H1 (cell line): ENCODE measurements at regions not wholly inside any gene's neighbourhood (a gene's known extent, or its start where the extent isn't known, plus 50 kb on each side); places are given as distances from the start of the nearest gene placed in this dataset.

Experiments
- ASH2L ChIP-seq: fragments of 200-600, 300-600 bp; sonication (generic); IDR thresholded peaks from one replicate; pipeline ENCODE4 v1.7.1; 2017; ENCODE audit warnings: low read length
- CBX5 ChIP-seq: fragments of 300-800, 300-1000 bp; sonication (generic); IDR thresholded peaks from 2 replicates; pipeline ENCODE4 v1.7.1; 2016; ENCODE audit warnings: antibody characterized with exemption, low read length, low read depth
- CEBPB ChIP-seq: IDR thresholded peaks from 2 replicates; pipeline ENCODE4 v1.6.1; 2012; ENCODE audit warnings: low read depth, low read length
- EGR1 ChIP-seq: IDR thresholded peaks from 2 replicates; pipeline ENCODE4 v1.6.1; 2011; ENCODE audit warnings: low read depth, low read length, borderline replicate concordance
- GABPA ChIP-seq: IDR thresholded peaks from 2 replicates; pipeline ENCODE4 v1.6.1; 2011; ENCODE audit warnings: mild to moderate bottlenecking, low read length, moderate library complexity, borderline replicate concordance; ENCODE audit not compliant: insufficient read depth
- GTF2F1 ChIP-seq: IDR thresholded peaks from 2 replicates; pipeline ENCODE4 v1.6.1; 2012; ENCODE audit warnings: low read depth, low read length, improper control_type of control experiment, borderline replicate concordance
- HDAC6 ChIP-seq: IDR thresholded peaks from one replicate; pipeline ENCODE4 v1.7.1; 2012; ENCODE audit warnings: low read depth, mild to moderate bottlenecking, inconsistent platforms, low read length, moderate library complexity
- JUN ChIP-seq: IDR thresholded peaks from 2 replicates; pipeline ENCODE4 v1.6.1; 2011; ENCODE audit warnings: low read depth, mild to moderate bottlenecking, improper control_type of control experiment, low read length
- JUND ChIP-seq: IDR thresholded peaks from 2 replicates; pipeline ENCODE4 v1.6.1; 2011; ENCODE audit warnings: mild to moderate bottlenecking, improper control_type of control experiment, low read length
- KDM4A ChIP-seq: IDR thresholded peaks from one replicate; pipeline ENCODE4 v1.7.1; 2012; ENCODE audit warnings: low read depth, mild to moderate bottlenecking, moderate library complexity, low read length, inconsistent platforms; ENCODE audit not compliant: severe bottlenecking
- PHF8 ChIP-seq: fragments of 200-600 bp; sonication (generic); conservative IDR thresholded peaks from 2 replicates; pipeline ENCODE4 v1.7.1; 2012; ENCODE audit warnings: low read depth, mild to moderate bottlenecking, inconsistent platforms, low read length, moderate library complexity
- POLR2A ChIP-seq, 2 experiments: IDR thresholded peaks; 1 replicate in 1 of 2; 2 replicates in 1 of 2; pipeline ENCODE4 v1.6.1; 2011; ENCODE audit warnings: low read depth in 2 of 2, low read length in 2 of 2, mild to moderate bottlenecking in 2 of 2; ENCODE audit errors: control extremely low read depth in 1 of 2
- POU5F1 ChIP-seq: IDR thresholded peaks from 2 replicates; pipeline ENCODE4 v1.6.1; 2011; ENCODE audit warnings: low read depth, mild to moderate bottlenecking, low read length, moderate library complexity
- RFX5 ChIP-seq: IDR thresholded peaks from 2 replicates; pipeline ENCODE4 v1.6.1; 2011; ENCODE audit warnings: low read depth, low read length, improper control_type of control experiment, borderline replicate concordance
- RXRA ChIP-seq: IDR thresholded peaks from 2 replicates; pipeline ENCODE4 v1.6.1; 2011; ENCODE audit warnings: low read depth, mild to moderate bottlenecking, low read length, moderate library complexity; ENCODE audit not compliant: insufficient read depth
- SIN3A ChIP-seq, 2 experiments: IDR thresholded peaks in 1 of 2; conservative IDR thresholded peaks in 1 of 2; 2 replicates each; pipeline ENCODE4 v1.6.1; 2011 to 2012; ENCODE audit warnings: low read length in 2 of 2, improper control_type of control experiment in 1 of 2, low read depth in 1 of 2, mild to moderate bottlenecking in 1 of 2
- SP1 ChIP-seq: IDR thresholded peaks from 2 replicates; pipeline ENCODE4 v1.6.1; 2011; ENCODE audit warnings: low read depth, low read length
- SP2 ChIP-seq: IDR thresholded peaks from 2 replicates; pipeline ENCODE4 v1.6.1; 2012; ENCODE audit warnings: mild to moderate bottlenecking, low read length, inconsistent platforms
- TAF1 ChIP-seq: IDR thresholded peaks from 2 replicates; pipeline ENCODE4 v1.6.1; 2011; ENCODE audit warnings: mild to moderate bottlenecking, low read depth, low read length
- TBP ChIP-seq: IDR thresholded peaks from 2 replicates; pipeline ENCODE4 v1.6.1; 2011; ENCODE audit warnings: low read depth, low read length, improper control_type of control experiment
- TCF12 ChIP-seq: IDR thresholded peaks from 2 replicates; pipeline ENCODE4 v1.6.1; 2011; ENCODE audit warnings: low read depth, mild to moderate bottlenecking, low read length
- TF ChIP-seq, protein P1 (sequence below), 3 experiments: IDR thresholded peaks; 1 replicate in 2 of 3; 2 replicates in 1 of 3; pipeline versions ENCODE4 v1.5.1 to v1.6.1; 2011; ENCODE audit warnings: low read length in 3 of 3, mild to moderate bottlenecking in 3 of 3, inconsistent platforms in 2 of 3, low read depth in 1 of 3, moderate library complexity in 1 of 3; ENCODE audit not compliant: insufficient read depth in 1 of 3; ENCODE audit errors: control extremely low read depth in 1 of 3
- TF ChIP-seq, protein P2 (sequence below): IDR thresholded peaks from 2 replicates; pipeline ENCODE4 v1.6.1; 2012; ENCODE audit warnings: low read length, inconsistent platforms

DNA sequence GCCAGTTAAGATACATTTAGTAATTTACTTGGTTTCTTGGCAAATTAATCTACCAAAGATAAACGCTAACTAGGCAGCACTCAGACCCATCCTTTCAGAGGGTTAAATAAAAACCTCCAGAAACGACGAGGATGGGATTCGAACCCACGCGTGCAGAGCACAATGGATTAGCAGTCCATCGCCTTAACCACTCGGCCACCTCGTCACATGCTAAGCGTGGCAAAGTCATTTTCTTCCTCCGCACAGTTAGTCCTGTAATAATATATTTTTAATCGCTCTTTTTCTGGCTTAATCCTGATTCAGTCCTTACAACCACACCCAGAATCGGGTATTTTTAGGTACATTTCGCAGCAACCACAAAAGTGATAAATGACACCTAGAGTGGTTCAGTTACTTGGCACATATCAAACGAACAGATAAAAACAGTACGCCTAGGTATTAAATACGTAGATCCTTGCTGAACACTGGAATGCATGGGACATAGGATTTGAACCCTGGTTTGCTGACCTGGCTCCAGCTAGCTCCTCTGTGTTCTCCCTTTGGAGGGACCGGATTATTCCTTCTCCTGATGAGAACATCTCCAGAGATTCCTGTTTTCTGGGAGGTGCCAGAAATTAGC is 71.6 kb downstream of the GPX5 start (continued):
- TF ChIP-seq JUND (no peak), HDAC6 (no peak), TCF12 (no peak), SP2 (no peak), POLR2A (IDR thresholded peaks at IDR 0.05; ENCODE audit: control extremely low read depth in 1 of 2, low read depth in 2 of 2, low read length in 2 of 2) (no peak), ASH2L (peak; percentile 71), SIN3A (conservative IDR thresholded peaks at IDR 0.05 in 1 of 2, IDR thresholded peaks at IDR 0.05 in 1 of 2; ENCODE audit: low read depth in 1 of 2, low read length in 2 of 2) (no peak), CEBPB (0 out of 2 replicates have a peak, but pooled peaks have one; percentile 25), POU5F1 (no peak), EGR1 (no peak), GABPA (no peak), GTF2F1 (no peak), SP1 (no peak), TBP (peak; percentile 99), TAF1 (no peak), PHF8 (no peak), KDM4A (no peak), CBX5 (no peak), RXRA (no peak), JUN (no peak), RFX5 (no peak)
- TF ChIP-seq, protein P1, sequence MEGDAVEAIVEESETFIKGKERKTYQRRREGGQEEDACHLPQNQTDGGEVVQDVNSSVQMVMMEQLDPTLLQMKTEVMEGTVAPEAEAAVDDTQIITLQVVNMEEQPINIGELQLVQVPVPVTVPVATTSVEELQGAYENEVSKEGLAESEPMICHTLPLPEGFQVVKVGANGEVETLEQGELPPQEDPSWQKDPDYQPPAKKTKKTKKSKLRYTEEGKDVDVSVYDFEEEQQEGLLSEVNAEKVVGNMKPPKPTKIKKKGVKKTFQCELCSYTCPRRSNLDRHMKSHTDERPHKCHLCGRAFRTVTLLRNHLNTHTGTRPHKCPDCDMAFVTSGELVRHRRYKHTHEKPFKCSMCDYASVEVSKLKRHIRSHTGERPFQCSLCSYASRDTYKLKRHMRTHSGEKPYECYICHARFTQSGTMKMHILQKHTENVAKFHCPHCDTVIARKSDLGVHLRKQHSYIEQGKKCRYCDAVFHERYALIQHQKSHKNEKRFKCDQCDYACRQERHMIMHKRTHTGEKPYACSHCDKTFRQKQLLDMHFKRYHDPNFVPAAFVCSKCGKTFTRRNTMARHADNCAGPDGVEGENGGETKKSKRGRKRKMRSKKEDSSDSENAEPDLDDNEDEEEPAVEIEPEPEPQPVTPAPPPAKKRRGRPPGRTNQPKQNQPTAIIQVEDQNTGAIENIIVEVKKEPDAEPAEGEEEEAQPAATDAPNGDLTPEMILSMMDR (IDR thresholded peaks at IDR 0.05; ENCODE audit: control extremely low read depth in 1 of 3, insufficient read depth in 1 of 3, low read depth in 1 of 3, low read length in 3 of 3), result no peak
- TF ChIP-seq, protein P2, sequence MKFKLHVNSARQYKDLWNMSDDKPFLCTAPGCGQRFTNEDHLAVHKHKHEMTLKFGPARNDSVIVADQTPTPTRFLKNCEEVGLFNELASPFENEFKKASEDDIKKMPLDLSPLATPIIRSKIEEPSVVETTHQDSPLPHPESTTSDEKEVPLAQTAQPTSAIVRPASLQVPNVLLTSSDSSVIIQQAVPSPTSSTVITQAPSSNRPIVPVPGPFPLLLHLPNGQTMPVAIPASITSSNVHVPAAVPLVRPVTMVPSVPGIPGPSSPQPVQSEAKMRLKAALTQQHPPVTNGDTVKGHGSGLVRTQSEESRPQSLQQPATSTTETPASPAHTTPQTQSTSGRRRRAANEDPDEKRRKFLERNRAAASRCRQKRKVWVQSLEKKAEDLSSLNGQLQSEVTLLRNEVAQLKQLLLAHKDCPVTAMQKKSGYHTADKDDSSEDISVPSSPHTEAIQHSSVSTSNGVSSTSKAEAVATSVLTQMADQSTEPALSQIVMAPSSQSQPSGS, result peak; percentile 71
